H9 (cell line): ENCODE measurements at regions not wholly inside any gene's neighbourhood (a gene's known extent, or its start where the extent isn't known, plus 50 kb on each side); places are given as distances from the start of the nearest gene placed in this dataset.

Experiments
- DNase-seq: peaks from one replicate; pipeline ENCODE4 v3.0.0-alpha.2; 2017
- H2AFZ ChIP-seq: one replicate; pipeline ENCODE4 v1.6.1; 2013; ENCODE audit warnings: mild to moderate bottlenecking, low read length, control low read depth, moderate library complexity
- H2AK5ac ChIP-seq: 2 replicates; pipeline ENCODE4 v1.6.1; 2013; ENCODE audit warnings: low read length, control low read depth, mixed read lengths; ENCODE audit not compliant: insufficient read length
- H2BK120ac ChIP-seq: one replicate; pipeline ENCODE4 v1.6.1; 2013; ENCODE audit warnings: low read depth, mild to moderate bottlenecking, low read length, control low read depth, inconsistent platforms; ENCODE audit not compliant: poor library complexity, severe bottlenecking
- H2BK12ac ChIP-seq: 2 replicates; pipeline ENCODE4 v1.6.1; 2013; ENCODE audit warnings: low read length, control low read depth, mixed read lengths, low read depth; ENCODE audit not compliant: insufficient read length
- H2BK15ac ChIP-seq: 2 replicates; pipeline ENCODE4 v1.6.1; 2013; ENCODE audit warnings: low read depth, low read length, control low read depth
- H2BK20ac ChIP-seq: one replicate; pipeline ENCODE4 v1.6.1; 2013; ENCODE audit warnings: low read depth, mild to moderate bottlenecking, low read length, control low read depth, inconsistent platforms; ENCODE audit not compliant: poor library complexity, severe bottlenecking
- H2BK5ac ChIP-seq: 2 replicates; pipeline ENCODE4 v1.6.1; 2013; ENCODE audit warnings: low read length, control low read depth, mixed read lengths; ENCODE audit not compliant: insufficient read length
- H3K14ac ChIP-seq: 2 replicates; pipeline ENCODE4 v1.6.1; 2013; ENCODE audit warnings: low read length, control low read depth; ENCODE audit not compliant: insufficient read depth
- H3K18ac ChIP-seq: 2 replicates; pipeline ENCODE4 v1.6.1; 2013; ENCODE audit warnings: low read depth, mild to moderate bottlenecking, mixed read lengths, low read length, control low read depth; ENCODE audit not compliant: insufficient read length
- H3K23ac ChIP-seq: 2 replicates; pipeline ENCODE4 v1.6.1; 2013; ENCODE audit warnings: low read length, control low read depth, mixed read lengths, low read depth; ENCODE audit not compliant: insufficient read length
- H3K23me2 ChIP-seq: 2 replicates; pipeline ENCODE4 v1.6.1; 2013; ENCODE audit warnings: low read depth, mild to moderate bottlenecking, mixed read lengths, low read length, control low read depth; ENCODE audit not compliant: insufficient read length, poor library complexity, severe bottlenecking
- H3K27ac ChIP-seq: 2 replicates; pipeline ENCODE4 v1.5.1; 2013; ENCODE audit warnings: low read length, control low read depth, mixed read lengths, low read depth; ENCODE audit not compliant: insufficient read length
- H3K27me3 ChIP-seq: 2 replicates; pipeline ENCODE4 v1.6.1; 2013; ENCODE audit warnings: low read length, control low read depth, inconsistent platforms; ENCODE audit not compliant: insufficient read depth
- H3K4ac ChIP-seq: 2 replicates; pipeline ENCODE4 v1.6.1; 2013; ENCODE audit warnings: low read depth, mild to moderate bottlenecking, control low read depth, inconsistent platforms, low read length, moderate library complexity
- H3K4me1 ChIP-seq: 2 replicates; pipeline ENCODE4 v1.6.1; 2013; ENCODE audit warnings: low read length, control low read depth, inconsistent platforms; ENCODE audit not compliant: insufficient read depth
- H3K4me2 ChIP-seq: 2 replicates; pipeline ENCODE4 v1.6.1; 2013; ENCODE audit warnings: low read length, control low read depth, mixed read lengths; ENCODE audit not compliant: insufficient read length, insufficient read depth
- H3K56ac ChIP-seq: 2 replicates; pipeline ENCODE4 v1.6.1; 2013; ENCODE audit warnings: low read depth, mild to moderate bottlenecking, mixed read lengths, low read length, control low read depth; ENCODE audit not compliant: insufficient read length
- H3K79me1 ChIP-seq: 2 replicates; pipeline ENCODE4 v1.6.1; 2013; ENCODE audit warnings: low read depth, mild to moderate bottlenecking, moderate library complexity, low read length, control low read depth, inconsistent platforms; ENCODE audit not compliant: insufficient read depth, poor library complexity, severe bottlenecking
- H3K79me2 ChIP-seq: 2 replicates; pipeline ENCODE4 v1.6.1; 2013; ENCODE audit warnings: low read length, control low read depth, inconsistent platforms; ENCODE audit not compliant: insufficient read depth
- H3K9ac ChIP-seq: 2 replicates; pipeline ENCODE4 v1.6.1; 2013; ENCODE audit warnings: low read length, control low read depth, mixed read lengths; ENCODE audit not compliant: insufficient read length; ENCODE audit errors: extremely low read depth
- H3K9me3 ChIP-seq: one replicate; pipeline ENCODE4 v1.6.1; 2013; ENCODE audit warnings: low read depth, low read length, inconsistent platforms; ENCODE audit not compliant: control insufficient read depth
- H3T11ph ChIP-seq: one replicate; pipeline ENCODE4 v1.6.1; 2013; ENCODE audit warnings: mild to moderate bottlenecking, low read length, control low read depth, inconsistent platforms
- H4K20me1 ChIP-seq: one replicate; pipeline ENCODE4 v1.6.1; 2013; ENCODE audit not compliant: control insufficient read depth, insufficient read length, insufficient read depth
- H4K5ac ChIP-seq: 2 replicates; pipeline ENCODE4 v1.6.1; 2013; ENCODE audit warnings: low read depth, mild to moderate bottlenecking, mixed read lengths, low read length, control low read depth; ENCODE audit not compliant: insufficient read length
- H4K8ac ChIP-seq: replicated peaks from 2 replicates; pipeline ENCODE4 v1.6.1; 2013; ENCODE audit warnings: low read length, control low read depth, mixed read lengths, low read depth; ENCODE audit not compliant: insufficient read length
- H4K91ac ChIP-seq: 2 replicates; pipeline ENCODE4 v1.6.1; 2013; ENCODE audit warnings: low read depth, mild to moderate bottlenecking, moderate library complexity, mixed read lengths, low read length, control low read depth; ENCODE audit not compliant: insufficient read length
- H3K27ac Mint-ChIP-seq, 3 experiments: 2 replicates in 2 of 3; 3 replicates in 1 of 3; pipeline ENCODE4 v1.8.0; 2020 to 2021; ENCODE audit warnings: mixed read lengths in 3 of 3, mild to moderate bottlenecking in 1 of 3, moderate library complexity in 1 of 3
- H3K27me3 Mint-ChIP-seq: 2 replicates; pipeline ENCODE4 v1.8.0; 2021; ENCODE audit warnings: low read depth, mild to moderate bottlenecking, moderate library complexity, mixed read lengths
- H3K36me3 Mint-ChIP-seq, 3 experiments: 2 replicates in 2 of 3; 3 replicates in 1 of 3; pipeline ENCODE4 v1.8.0; 2020 to 2021; ENCODE audit warnings: low read depth in 3 of 3, mixed read lengths in 3 of 3; ENCODE audit not compliant: insufficient read depth in 1 of 3
- H3K4me1 Mint-ChIP-seq, 2 experiments: 2 replicates each; pipeline ENCODE4 v1.8.0; 2020; ENCODE audit warnings: mixed read lengths in 2 of 2
- H3K4me3 Mint-ChIP-seq, 2 experiments: 2 replicates in 1 of 2; 3 replicates in 1 of 2; pipeline ENCODE4 v1.8.0; 2020 to 2021; ENCODE audit warnings: mild to moderate bottlenecking in 2 of 2, mixed read lengths in 2 of 2, moderate library complexity in 1 of 2
- H3K9me3 Mint-ChIP-seq, 2 experiments: 2 replicates in 1 of 2; 3 replicates in 1 of 2; pipeline ENCODE4 v1.8.0; 2020; ENCODE audit warnings: mild to moderate bottlenecking in 2 of 2, mixed read lengths in 2 of 2, moderate library complexity in 1 of 2
- CTCF ChIP-seq: fragments of 200-600 bp; sonication (generic); conservative IDR thresholded peaks from 3 replicates; pipeline ENCODE4 v1.8.0; 2021; ENCODE audit warnings: antibody characterized with exemption, mild to moderate bottlenecking
- WGBS: extraction: QIAGEN DNeasy Blood & Tissue Kit; methylation state at CpG from one replicate; pipeline ENCODE4 v1.1.7; 2013; ENCODE audit warnings: missing lambda C conversion rate, low lambda C conversion rate, mixed read lengths; ENCODE audit not compliant: insufficient read length; ENCODE audit errors: extremely low coverage; 5-methylcytosine and 5-hydroxymethylcytosine counted together

- no peaks in the 10 kb centered on the region for H3K27me3 Mint-ChIP-seq
- H2AFZ ChIP-seq, result no peak overlapping the region
- no peak overlapping the region for H2BK120ac ChIP-seq
- H4K5ac ChIP-seq, result no peak overlapping the region
- H4K8ac ChIP-seq, result no peak overlapping the region
- no peak overlapping the region for H3K4me2 ChIP-seq
- no peak overlapping the region for H3K56ac ChIP-seq
- H3K4me3 Mint-ChIP-seq, result no peak overlapping the region
- H4K91ac ChIP-seq, result no peak overlapping the region
- H2BK15ac ChIP-seq, result no peak overlapping the region
- no peak for DNase-seq
- no peak overlapping the region for H3K18ac ChIP-seq
- no peak overlapping the region for H3K9ac ChIP-seq
- no peak overlapping the region for H2BK12ac ChIP-seq
- no peak overlapping the region for H2BK5ac ChIP-seq
- no peaks in the 10 kb centered on the region for H3K23me2 ChIP-seq
- no peak overlapping the region for H3K4ac ChIP-seq
- no peaks in the 10 kb centered on the region for H4K20me1 ChIP-seq
- no peak overlapping the region for H3K23ac ChIP-seq
- H2BK20ac ChIP-seq, result no peak overlapping the region
- TF ChIP-seq CTCF, result no peak
- no peaks in the 10 kb centered on the region for H3K27me3 ChIP-seq
- no peaks in the 10 kb centered on the region for H3K9me3 ChIP-seq
- no CpG with 5 or more reads among the region's 3 CpGs for WGBS
- no peak overlapping the region for H3K14ac ChIP-seq
- no peak overlapping the region for H3K27ac Mint-ChIP-seq
- no peak overlapping the region for H3K27ac ChIP-seq
- no peak overlapping the region for H2AK5ac ChIP-seq
- no peaks in the 10 kb centered on the region for H3K79me2 ChIP-seq
- no peaks in the 10 kb centered on the region; the same call in 1 of the 2 replicates for H3K4me1 ChIP-seq
- H3T11ph ChIP-seq, result no peak overlapping the region
- H3K4me1 Mint-ChIP-seq, result peaks cover 0 to 8% of the 10 kb centered on the region in 2 experiments; a peak in 3 of 4 replicates
- no peaks in the 10 kb centered on the region for H3K36me3 Mint-ChIP-seq
- no peaks in the 10 kb centered on the region; a peak in 1 of 5 replicates for H3K9me3 Mint-ChIP-seq
- H3K79me1 ChIP-seq, result no peaks in the 10 kb centered on the region
Observed at GRCh38 chr1:82386365-82387011, 585.8 kb downstream of the ADGRL2 start.
